Gastroesophageal sphincter (tissue), 4 donors: ENCODE measurements at regions not wholly inside any gene's neighbourhood (a gene's known extent, or its start where the extent isn't known, plus 50 kb on each side); places are given as distances from the start of the nearest gene placed in this dataset.

Experiments
- ATAC-seq: fragments of 150-250 bp; one replicate; pipeline ENCODE4 v1.9.1; 2016; ENCODE audit warnings: mild to moderate bottlenecking, moderate library complexity
- H3K27ac ChIP-seq, 4 donors: fragments of 200-600 bp; sonication (generic) in 3 of 4; 1 replicate in 3 of 4; 2 replicates in 1 of 4; pipeline ENCODE4 v1.5.1; 2016 to 2019
- H3K27me3 ChIP-seq: fragments of 200-600 bp; sonication (generic); one replicate; pipeline ENCODE4 v1.5.1; 2019
- H3K36me3 ChIP-seq, 2 donors: fragments of 200-600 bp; sonication (generic); one replicate each; pipeline ENCODE4 v1.5.1; 2019; ENCODE audit warnings: control low read depth in 1 of 2
- H3K4me1 ChIP-seq, 3 donors: fragments of 200-600 bp; sonication (generic); 1 replicate in 2 of 3; 2 replicates in 1 of 3; pipeline ENCODE4 v1.5.1; 2016 to 2019; ENCODE audit warnings: control low read depth in 2 of 3
- H3K4me3 ChIP-seq, 2 donors: fragments of 200-600 bp; sonication (generic); one replicate each; pipeline ENCODE4 v1.5.1; 2019; ENCODE audit warnings: mild to moderate bottlenecking in 1 of 2, moderate library complexity in 1 of 2
- H3K9me3 ChIP-seq, 3 donors: fragments of 200-600 bp; sonication (generic); one replicate each; pipeline ENCODE4 v1.5.1; 2017 to 2019; ENCODE audit warnings: control low read depth in 2 of 3
- CTCF ChIP-seq, 4 experiments: fragments of 200-600 bp in 2 of 4; fragments of 450-650 bp in 2 of 4; sonication (generic) in 1 of 4; IDR thresholded peaks; one replicate each; pipeline ENCODE4 v1.5.1; 2017 to 2019; ENCODE audit warnings: antibody characterized with exemption in 4 of 4, mild to moderate bottlenecking in 2 of 4, moderate library complexity in 2 of 4
- EP300 ChIP-seq: sonication (generic); formaldehyde crosslinking; IDR thresholded peaks from one replicate; pipeline ENCODE4 v1.6.1; 2017; ENCODE audit warnings: antibody characterized with exemption, mild to moderate bottlenecking
- POLR2A ChIP-seq, 2 donors: fragments of 450-650 bp; IDR thresholded peaks; one replicate each; pipeline ENCODE4 v1.6.1; 2017; ENCODE audit warnings: antibody characterized with exemption in 2 of 2, mild to moderate bottlenecking in 2 of 2, moderate library complexity in 1 of 2
- POLR2AphosphoS5 ChIP-seq: sonication (generic); formaldehyde crosslinking; IDR thresholded peaks from one replicate; pipeline ENCODE4 v1.6.1; 2017; ENCODE audit warnings: antibody characterized with exemption
- WGBS, 2 donors: methylation state at CpG; one replicate each; pipeline ENCODE4 v1.1.5; 2018; ENCODE audit warnings: low coverage in 1 of 2; 5-methylcytosine and 5-hydroxymethylcytosine counted together

GRCh38 chr6:18605841-18606240 lies 218.7 kb downstream of the RNF144B start:
- no peak for TF ChIP-seq POLR2A (IDR thresholded peaks at IDR 0.05)
- no peak for TF ChIP-seq POLR2AphosphoS5
- TF ChIP-seq EP300: no peak
- TF ChIP-seq CTCF (IDR thresholded peaks at IDR 0.05): no peak
- H3K4me3 ChIP-seq: no peak overlapping the region
- peaks cover 0 to 4% (median 0%) of the 10 kb centered on the region in 3 donors for H3K9me3 ChIP-seq
- WGBS, 2 donors: 55 to 90% methylated on average over 3 of the region's 3 CpGs
- no peaks in the 10 kb centered on the region for H3K36me3 ChIP-seq
- no peaks in the 10 kb centered on the region for H3K27me3 ChIP-seq
- H3K27ac ChIP-seq: no peak overlapping the region
- no peaks in the 10 kb centered on the region for H3K4me1 ChIP-seq
- no peak for ATAC-seq

GRCh38 chr6:18609715-18610114 lies 222.6 kb downstream of the RNF144B start:
- Histone ChIP-seq H3K27ac (no peak overlapping the region), H3K9me3 (peaks cover 0 to 4% (median 0%) of the 10 kb centered on the region in 3 donors), H3K36me3 (no peaks in the 10 kb centered on the region), H3K27me3 (no peaks in the 10 kb centered on the region), H3K4me1 (no peaks in the 10 kb centered on the region), H3K4me3 (no peak overlapping the region)
- TF ChIP-seq CTCF (IDR thresholded peaks at IDR 0.05) (no peak), POLR2AphosphoS5 (no peak), POLR2A (IDR thresholded peaks at IDR 0.05) (no peak), EP300 (no peak)
- 57 to 60% methylated on average over 1 of the region's 1 CpG for WGBS, 2 donors
- ATAC-seq: no peak

- no peak overlapping the region for H3K4me3 ChIP-seq
- H3K9me3 ChIP-seq: peaks cover 0 to 5% (median 0%) of the 10 kb centered on the region in 3 donors
- TF ChIP-seq POLR2AphosphoS5 (no peak), POLR2A (IDR thresholded peaks at IDR 0.05) (no peak), CTCF (IDR thresholded peaks at IDR 0.05) (no peak), EP300 (no peak)
- no peaks in the 10 kb centered on the region for H3K36me3 ChIP-seq
- no peak overlapping the region for H3K27ac ChIP-seq
- WGBS, 2 donors: 25 to 64% methylated on average over 4 of the region's 4 CpGs
- no peaks in the 10 kb centered on the region for H3K27me3 ChIP-seq
- ATAC-seq: no peak
- H3K4me1 ChIP-seq: no peaks in the 10 kb centered on the region
These were observed 226.3 kb downstream of the RNF144B start for GRCh38 chr6:18613319-18613925.

GRCh38 chr6:18629571-18629970 lies 242.4 kb downstream of the RNF144B start:
- H3K36me3 ChIP-seq: no peaks in the 10 kb centered on the region
- no peak for ATAC-seq
- no peak overlapping the region for H3K27ac ChIP-seq
- no peaks in the 10 kb centered on the region for H3K9me3 ChIP-seq
- no peaks in the 10 kb centered on the region for H3K27me3 ChIP-seq
- no peak overlapping the region for H3K4me3 ChIP-seq
- H3K4me1 ChIP-seq: no peaks in the 10 kb centered on the region
- 37 to 51% methylated on average over 3 of the region's 3 CpGs for WGBS, 2 donors
- TF ChIP-seq EP300 (no peak), POLR2A (IDR thresholded peaks at IDR 0.05) (no peak), POLR2AphosphoS5 (no peak), CTCF (IDR thresholded peaks at IDR 0.05) (no peak)

GRCh38 chr6:18632670-18633410 lies 245.7 kb downstream of the RNF144B start:
- Histone ChIP-seq H3K4me1 (no peaks in the 10 kb centered on the region), H3K9me3 (no peaks in the 10 kb centered on the region), H3K27me3 (no peaks in the 10 kb centered on the region), H3K4me3 (no peak overlapping the region), H3K36me3 (no peaks in the 10 kb centered on the region), H3K27ac (no peak overlapping the region)
- no peak for ATAC-seq
- TF ChIP-seq EP300 (no peak), POLR2AphosphoS5 (no peak), CTCF (IDR thresholded peaks at IDR 0.05) (no peak), POLR2A (IDR thresholded peaks at IDR 0.05) (no peak)
- WGBS, 2 donors: 60 to 83% methylated on average over 3 to 4 of the region's 4 CpGs
